Ishikawa (cell line): ENCODE measurements at regions not wholly inside any gene's neighbourhood (a gene's known extent, or its start where the extent isn't known, plus 50 kb on each side); places are given as distances from the start of the nearest gene placed in this dataset.

Source experiments
- CEBPB ChIP-seq: IDR thresholded peaks from 2 replicates; pipeline ENCODE4 v1.6.1; 2012
- CREB1 ChIP-seq: IDR thresholded peaks from 2 replicates; pipeline ENCODE4 v1.6.1; 2012; ENCODE audit warnings: low read depth
- EGR1 ChIP-seq: IDR thresholded peaks from 2 replicates; pipeline ENCODE4 v1.6.1; 2012
- EP300 ChIP-seq: IDR thresholded peaks from 2 replicates; pipeline ENCODE4 v1.6.1; 2012; ENCODE audit warnings: borderline replicate concordance
- FOXM1 ChIP-seq: IDR thresholded peaks from 2 replicates; pipeline ENCODE4 v1.6.1; 2012; ENCODE audit warnings: low read depth, borderline replicate concordance
- NFIC ChIP-seq: IDR thresholded peaks from 2 replicates; pipeline ENCODE4 v1.6.1; 2012
- RAD21 ChIP-seq: IDR thresholded peaks from 2 replicates; pipeline ENCODE4 v1.6.1; 2012; ENCODE audit warnings: low read depth
- TAF1 ChIP-seq: IDR thresholded peaks from 2 replicates; pipeline ENCODE4 v1.6.1; 2012; ENCODE audit warnings: low read depth, mild to moderate bottlenecking
- TCF12 ChIP-seq: IDR thresholded peaks from 2 replicates; pipeline ENCODE4 v1.6.1; 2012; ENCODE audit warnings: low read depth
- TEAD4 ChIP-seq: IDR thresholded peaks from 2 replicates; pipeline ENCODE4 v1.6.1; 2012
- YY1 ChIP-seq: IDR thresholded peaks from 2 replicates; pipeline ENCODE4 v1.6.1; 2012; ENCODE audit warnings: low read depth
- ZBTB7A ChIP-seq: IDR thresholded peaks from 2 replicates; pipeline ENCODE4 v1.6.1; 2012; ENCODE audit warnings: low read depth
- TF ChIP-seq, protein P1 (sequence below): IDR thresholded peaks from 2 replicates; pipeline ENCODE4 v1.6.1; 2012; ENCODE audit warnings: low read depth, mild to moderate bottlenecking
- TF ChIP-seq, protein P2 (sequence below): IDR thresholded peaks from 2 replicates; pipeline ENCODE4 v1.6.1; 2012
- TF ChIP-seq, protein P3 (sequence below): IDR thresholded peaks from 2 replicates; pipeline ENCODE4 v1.6.1; 2012

DNA sequence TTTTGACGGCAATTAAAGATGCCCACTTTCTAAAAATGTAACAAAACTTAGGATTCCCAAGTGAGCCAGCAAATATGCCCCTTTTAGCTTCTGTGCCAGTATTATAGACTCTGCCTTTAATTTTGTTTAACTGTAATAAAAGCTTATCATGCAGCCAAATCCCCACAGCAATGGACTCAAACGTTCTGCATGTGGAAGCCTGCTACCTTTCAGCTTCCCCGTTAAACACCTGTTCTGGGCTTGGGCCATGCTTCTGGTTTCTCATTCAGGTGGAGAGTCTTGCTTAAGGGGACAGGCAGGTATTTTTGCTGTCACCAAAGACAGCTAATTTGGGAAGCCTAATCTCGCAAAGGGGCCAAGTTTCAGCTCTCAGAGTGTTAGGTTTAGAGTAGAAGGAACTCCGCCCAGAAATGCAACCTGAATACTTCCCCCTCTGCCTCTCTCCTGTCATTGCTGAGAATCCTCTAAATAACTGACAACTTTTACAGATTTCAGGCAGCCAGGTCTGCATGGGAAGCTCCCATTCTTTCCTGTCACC lies 399.4 kb upstream of the ATP11B start:
- TF ChIP-seq, protein P1, sequence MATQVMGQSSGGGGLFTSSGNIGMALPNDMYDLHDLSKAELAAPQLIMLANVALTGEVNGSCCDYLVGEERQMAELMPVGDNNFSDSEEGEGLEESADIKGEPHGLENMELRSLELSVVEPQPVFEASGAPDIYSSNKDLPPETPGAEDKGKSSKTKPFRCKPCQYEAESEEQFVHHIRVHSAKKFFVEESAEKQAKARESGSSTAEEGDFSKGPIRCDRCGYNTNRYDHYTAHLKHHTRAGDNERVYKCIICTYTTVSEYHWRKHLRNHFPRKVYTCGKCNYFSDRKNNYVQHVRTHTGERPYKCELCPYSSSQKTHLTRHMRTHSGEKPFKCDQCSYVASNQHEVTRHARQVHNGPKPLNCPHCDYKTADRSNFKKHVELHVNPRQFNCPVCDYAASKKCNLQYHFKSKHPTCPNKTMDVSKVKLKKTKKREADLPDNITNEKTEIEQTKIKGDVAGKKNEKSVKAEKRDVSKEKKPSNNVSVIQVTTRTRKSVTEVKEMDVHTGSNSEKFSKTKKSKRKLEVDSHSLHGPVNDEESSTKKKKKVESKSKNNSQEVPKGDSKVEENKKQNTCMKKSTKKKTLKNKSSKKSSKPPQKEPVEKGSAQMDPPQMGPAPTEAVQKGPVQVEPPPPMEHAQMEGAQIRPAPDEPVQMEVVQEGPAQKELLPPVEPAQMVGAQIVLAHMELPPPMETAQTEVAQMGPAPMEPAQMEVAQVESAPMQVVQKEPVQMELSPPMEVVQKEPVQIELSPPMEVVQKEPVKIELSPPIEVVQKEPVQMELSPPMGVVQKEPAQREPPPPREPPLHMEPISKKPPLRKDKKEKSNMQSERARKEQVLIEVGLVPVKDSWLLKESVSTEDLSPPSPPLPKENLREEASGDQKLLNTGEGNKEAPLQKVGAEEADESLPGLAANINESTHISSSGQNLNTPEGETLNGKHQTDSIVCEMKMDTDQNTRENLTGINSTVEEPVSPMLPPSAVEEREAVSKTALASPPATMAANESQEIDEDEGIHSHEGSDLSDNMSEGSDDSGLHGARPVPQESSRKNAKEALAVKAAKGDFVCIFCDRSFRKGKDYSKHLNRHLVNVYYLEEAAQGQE: no peak

DNA sequence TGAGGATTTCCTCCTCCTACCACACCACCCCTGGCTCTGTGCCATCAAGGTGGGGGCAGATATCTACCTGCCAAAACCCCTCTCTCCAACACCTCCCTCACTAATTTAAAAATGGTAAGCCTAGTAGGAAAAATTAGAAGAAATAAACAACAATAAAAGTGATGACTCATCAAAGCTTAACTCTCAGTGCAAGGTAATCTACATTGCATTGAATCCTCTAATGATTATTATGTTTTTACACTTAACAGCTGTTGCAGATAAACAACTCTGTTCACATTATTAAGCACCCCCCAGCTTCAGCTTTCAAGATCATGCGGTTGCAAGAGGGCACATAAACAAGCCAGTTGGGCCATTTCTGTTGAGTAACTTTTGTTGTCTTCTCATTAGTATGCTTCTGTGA lies 396.1 kb upstream of the ATP11B start:
- TF ChIP-seq EP300 (no peak), CEBPB (no peak), YY1 (no peak)

DNA sequence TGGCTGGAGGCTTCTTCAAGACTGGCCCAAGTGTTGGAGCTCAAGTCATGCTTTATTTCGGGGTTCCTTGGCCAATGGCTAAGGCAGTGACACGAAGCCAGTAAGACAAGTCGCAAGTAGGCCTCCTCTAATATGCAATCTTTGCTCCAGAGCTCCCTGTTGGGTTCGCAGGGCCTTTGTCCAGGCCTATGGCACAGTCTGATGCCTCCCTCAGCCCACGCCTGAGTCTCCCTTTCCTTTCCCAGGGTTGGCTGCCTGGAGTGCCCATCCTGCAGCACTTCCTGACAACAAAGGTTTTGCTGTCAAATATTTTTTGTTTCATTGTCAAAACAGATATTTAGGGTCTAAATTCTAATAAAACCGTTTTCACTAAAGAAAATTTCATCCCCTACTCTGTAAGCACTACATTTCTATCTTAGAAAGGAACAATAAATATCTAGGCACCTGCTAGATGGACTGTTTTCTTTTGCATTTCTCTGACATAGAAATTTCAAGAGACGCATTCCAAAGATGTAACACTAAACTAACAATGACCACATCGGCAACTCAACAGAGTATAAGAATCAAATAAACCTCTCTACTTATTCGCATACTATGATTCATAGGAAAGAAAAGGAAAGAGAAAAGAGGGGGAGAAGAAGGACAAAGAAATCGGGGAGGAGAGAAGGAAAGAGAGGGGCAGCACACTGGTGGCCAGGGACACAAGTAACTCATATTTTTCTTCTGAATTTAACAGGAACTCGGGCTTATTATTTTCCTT lies 393.1 kb upstream of the ATP11B start:
- no peak for TF ChIP-seq RAD21
- TF ChIP-seq FOXM1: no peak
- TF ChIP-seq, protein P2, sequence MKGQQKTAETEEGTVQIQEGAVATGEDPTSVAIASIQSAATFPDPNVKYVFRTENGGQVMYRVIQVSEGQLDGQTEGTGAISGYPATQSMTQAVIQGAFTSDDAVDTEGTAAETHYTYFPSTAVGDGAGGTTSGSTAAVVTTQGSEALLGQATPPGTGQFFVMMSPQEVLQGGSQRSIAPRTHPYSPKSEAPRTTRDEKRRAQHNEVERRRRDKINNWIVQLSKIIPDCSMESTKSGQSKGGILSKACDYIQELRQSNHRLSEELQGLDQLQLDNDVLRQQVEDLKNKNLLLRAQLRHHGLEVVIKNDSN: no peak
- no peak for TF ChIP-seq EGR1
- TF ChIP-seq NFIC: no peak

DNA sequence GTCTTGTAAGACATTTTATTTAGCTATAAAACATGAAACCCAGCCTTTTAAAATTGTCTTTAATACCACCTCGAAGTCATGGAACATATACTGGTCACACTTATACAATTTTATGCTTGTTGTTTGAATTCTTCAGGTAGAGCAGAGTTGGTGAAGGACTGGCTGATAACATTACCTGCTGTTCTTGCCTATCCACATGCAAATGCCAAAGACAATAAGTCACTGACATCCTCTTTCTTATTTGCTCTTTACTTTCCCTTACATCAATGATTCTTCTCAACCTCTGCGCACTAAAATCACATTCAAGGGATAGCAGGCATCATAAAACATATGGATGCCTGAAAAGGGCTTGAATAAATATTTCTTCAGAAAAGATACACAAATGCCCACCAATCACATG lies 392.5 kb upstream of the ATP11B start:
- TF ChIP-seq, protein P1: no peak
- TF ChIP-seq ZBTB7A (no peak), RAD21 (no peak), TEAD4 (no peak), TCF12 (no peak), EGR1 (no peak)

DNA sequence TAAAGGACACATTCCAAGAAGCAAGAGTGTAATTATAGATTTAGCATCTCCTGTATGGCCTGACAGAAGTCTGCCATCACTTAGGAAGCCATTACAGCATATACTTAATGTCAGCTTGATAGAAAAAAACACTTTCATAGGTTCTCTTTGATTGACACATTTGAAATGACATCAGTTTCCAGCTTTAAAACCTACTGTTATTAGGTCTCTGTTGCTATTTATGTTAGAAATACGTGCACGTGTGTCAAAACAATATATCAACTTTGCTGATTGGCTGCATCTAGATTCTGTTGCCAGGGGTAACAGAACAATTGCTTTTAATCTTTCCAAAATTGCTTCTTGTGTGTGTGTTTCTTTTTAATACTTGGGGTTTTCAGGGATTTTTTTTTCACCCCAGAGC lies 389.3 kb upstream of the ATP11B start:
- TF ChIP-seq ZBTB7A: no peak

DNA sequence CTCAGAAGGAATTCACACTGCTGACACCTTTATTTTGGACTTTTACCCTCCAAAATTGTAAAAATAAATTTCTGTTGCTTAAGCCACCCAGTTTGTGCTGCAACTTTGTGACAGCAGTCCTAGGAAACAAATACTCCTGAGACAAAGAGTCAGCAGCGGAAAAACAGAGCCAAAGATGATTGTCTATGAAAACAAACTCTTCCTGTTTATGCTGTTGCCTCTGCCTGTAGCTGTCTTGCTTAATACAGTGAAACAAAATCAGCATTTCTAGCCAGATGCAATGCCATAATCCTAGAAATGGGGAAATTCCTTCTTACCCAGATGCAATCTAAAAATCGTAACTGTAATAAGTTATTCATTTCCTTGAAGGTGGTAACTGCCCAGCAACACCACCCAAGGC lies 387.5 kb upstream of the ATP11B start:
- TF ChIP-seq YY1 (no peak), RAD21 (no peak), CREB1 (no peak), EP300 (no peak), TEAD4 (no peak), CEBPB (no peak), TCF12 (no peak), FOXM1 (no peak), EGR1 (no peak), ZBTB7A (no peak), TAF1 (no peak), NFIC (no peak)
- TF ChIP-seq, protein P1: no peak
- TF ChIP-seq, protein P2: no peak
- TF ChIP-seq, protein P3, sequence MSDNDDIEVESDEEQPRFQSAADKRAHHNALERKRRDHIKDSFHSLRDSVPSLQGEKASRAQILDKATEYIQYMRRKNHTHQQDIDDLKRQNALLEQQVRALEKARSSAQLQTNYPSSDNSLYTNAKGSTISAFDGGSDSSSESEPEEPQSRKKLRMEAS: no peak
